ENCODE measurements at regions not wholly inside any gene's neighbourhood (a gene's known extent, or its start where the extent isn't known, plus 50 kb on each side); places are given as distances from the start of the nearest gene placed in this dataset.

DNA sequence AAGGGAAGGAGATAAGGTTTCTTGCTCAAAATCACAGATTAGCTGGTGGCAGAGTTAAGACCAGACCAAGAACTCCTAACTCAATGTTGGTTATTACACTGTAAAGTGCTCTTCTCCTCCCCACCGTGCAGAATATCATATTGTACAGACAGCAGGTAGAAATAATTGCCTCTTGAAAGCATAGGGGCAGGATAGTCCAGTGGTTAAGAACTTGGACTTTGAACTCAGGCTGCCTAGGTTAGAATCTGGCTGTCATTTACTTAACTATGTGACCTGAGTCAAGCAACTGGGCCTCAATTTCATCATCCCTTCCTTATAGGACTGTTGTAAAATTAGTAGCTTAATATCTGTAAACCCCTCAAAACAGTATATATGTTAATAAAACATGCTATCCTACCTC lies 114.9 kb upstream of the HIVEP3 start:
- DNase-seq, result no peak

GRCh38 chr1:42017730-42018129 lies 99.0 kb upstream of the HIVEP3 start:
- no peak for DNase-seq

DNA sequence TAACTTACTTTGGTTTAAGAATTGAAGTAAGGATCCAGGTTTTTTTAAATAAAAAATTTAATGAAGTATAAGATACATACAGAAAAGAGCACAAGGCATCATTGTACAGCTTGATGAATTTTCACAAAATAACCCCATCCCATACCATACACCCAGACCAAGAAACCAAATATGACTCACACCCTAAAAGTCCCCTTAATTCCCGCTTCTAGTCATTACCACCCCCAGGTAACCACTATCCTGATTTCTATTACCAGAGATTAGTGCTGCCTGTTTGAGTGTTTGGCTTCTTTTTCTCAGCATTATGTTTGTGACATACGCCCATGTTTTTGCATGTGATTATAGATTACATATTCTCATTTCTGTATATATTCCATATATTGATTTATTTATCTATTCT lies 98.5 kb upstream of the HIVEP3 start:
- no peak for DNase-seq

DNA sequence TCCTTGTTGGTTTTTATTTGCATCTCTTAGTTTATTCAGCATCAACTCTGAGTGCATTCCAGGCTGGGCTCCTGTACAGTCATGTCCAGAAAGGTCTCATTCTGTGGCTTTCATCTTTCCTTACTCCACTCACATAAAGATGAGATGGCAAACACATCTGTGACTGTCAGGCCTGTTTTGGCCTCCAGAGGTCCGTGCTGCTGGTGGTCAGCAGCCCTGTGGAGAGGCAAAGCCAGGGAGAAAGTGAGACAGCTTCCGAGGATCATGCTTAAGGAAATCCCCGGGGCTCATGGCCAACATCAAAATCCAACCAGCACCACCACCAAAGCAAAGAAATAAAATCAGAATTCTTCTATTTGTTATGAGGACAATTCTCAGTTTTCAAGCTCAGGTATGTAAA lies 96.1 kb upstream of the HIVEP3 start:
- DNase-seq, result no peak

- no peak for DNase-seq
Measured at GRCh38 chr1:42013881-42014470, 95.3 kb upstream of the HIVEP3 start.

DNA sequence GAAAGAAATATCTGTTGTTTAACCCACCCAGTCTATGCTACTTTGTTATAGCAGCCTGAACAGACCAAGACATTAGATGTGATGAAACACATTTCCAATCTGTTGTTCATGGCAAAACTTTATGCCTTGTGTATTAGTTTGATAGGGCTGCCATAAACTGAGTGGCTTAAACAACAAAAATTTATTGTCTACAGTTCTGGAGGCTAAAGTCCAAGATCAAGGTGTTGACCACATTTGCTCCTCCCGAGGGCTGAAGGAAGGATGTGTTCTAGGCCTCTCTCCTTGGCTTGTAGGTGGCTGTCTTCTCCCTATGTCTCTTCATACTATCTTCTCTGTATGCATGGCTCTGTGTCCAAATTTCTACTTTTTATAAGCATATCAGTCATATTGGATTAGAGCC lies 94.1 kb upstream of the HIVEP3 start:
- no peak for DNase-seq

DNA sequence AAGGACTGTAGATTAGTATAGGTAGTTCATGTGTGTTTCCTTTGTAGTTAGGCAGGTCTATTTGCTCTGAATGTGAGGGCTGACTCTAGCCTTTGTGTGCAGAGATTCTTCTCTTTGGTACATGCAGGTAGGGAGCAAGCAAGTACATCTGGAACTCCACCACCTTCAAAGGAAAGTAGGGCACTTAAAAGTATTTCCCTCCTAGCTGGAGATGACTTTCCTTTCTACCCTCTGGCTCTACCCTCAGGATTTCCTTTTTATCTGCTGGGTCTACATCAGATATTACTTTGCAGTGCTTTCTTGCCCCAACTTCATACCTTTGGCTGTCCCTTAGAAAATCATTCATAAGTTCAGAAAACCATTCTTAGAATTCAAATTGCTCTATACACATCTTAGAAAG lies 91.7 kb upstream of the HIVEP3 start:
- no peak for DNase-seq

DNA sequence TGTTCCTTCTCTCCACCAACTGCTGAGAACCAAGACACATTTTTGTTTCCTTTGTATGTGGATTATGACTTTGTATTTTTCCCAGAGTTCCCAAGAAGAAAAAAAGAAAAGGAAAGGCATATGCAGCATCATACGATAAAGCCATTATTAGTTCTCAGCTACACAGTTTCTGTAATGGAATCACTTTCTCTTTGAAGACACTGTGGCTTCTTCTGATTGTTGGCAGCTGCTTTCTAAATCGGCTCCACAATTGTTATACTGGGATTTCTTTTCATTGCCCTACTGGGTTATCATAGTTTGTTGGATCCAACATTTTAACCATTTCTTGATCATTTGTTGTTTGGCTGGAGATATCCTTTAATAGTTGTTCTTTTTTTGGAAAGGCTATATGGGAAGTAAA lies 89.5 kb upstream of the HIVEP3 start:
- no peak for DNase-seq

DNA sequence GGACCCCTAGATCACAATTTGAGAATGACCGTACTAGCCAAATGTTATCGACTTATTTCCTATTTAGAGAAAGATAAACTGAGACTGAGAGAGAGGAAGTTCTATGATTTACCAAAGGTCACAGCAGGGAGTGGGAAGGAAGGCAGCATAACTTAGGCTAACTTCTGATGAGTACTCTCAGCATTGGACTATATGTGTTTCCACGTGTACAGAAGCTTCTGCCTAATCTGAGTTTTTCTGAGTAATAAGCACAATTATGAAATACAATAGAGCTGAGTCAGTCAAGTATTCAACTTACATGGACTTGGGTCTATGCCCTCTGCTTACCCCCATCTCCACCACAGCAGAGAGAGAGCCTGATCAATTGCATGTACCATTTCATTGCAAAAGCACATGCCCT lies 88.1 kb upstream of the HIVEP3 start:
- DNase-seq, result no peak

- DNase-seq, result no peak
Measured at GRCh38 chr1:42006093-42006492, 87.4 kb upstream of the HIVEP3 start.

DNA sequence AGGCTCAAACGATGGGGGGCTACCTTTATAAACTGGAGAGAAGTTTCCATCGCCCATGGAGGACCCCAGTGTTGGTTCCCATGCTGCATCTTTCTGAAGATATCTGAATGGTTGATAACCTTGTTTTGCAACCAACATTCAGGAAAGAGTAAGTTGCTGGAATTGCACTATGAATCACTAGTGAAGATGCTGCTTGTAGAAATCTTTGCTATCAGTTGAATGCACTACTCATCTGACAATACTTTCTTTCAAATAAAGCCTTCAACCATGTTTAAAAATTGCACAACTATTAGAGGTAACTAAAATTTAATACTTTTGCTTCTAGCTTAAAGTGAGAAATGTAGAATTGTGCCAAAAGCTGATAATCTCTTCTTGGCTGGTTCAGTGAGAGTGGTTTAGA lies 86.8 kb upstream of the HIVEP3 start:
- DNase-seq, result no peak

DNA sequence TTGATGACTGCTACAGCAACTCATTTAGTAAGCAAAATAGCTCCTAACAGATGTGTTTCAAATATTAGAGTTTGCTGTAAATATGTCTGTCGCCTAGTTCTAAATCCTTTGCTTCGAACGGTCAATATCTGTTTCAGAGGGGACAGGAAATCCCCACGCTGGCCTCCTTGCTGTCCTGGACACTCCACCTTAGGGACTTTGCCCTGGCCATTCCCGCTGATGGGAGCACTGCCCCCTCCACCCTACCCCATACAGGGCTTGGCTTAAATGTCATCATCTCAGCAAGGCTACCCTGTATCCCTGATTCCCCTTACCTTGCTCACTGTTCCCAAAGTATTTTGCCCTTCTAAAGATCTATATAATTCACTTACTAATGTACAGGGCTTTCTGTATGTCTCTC lies 86.1 kb upstream of the HIVEP3 start:
- no peak for DNase-seq

- no peak for DNase-seq
Measured at GRCh38 chr1:42004322-42004721, 85.6 kb upstream of the HIVEP3 start.

DNA sequence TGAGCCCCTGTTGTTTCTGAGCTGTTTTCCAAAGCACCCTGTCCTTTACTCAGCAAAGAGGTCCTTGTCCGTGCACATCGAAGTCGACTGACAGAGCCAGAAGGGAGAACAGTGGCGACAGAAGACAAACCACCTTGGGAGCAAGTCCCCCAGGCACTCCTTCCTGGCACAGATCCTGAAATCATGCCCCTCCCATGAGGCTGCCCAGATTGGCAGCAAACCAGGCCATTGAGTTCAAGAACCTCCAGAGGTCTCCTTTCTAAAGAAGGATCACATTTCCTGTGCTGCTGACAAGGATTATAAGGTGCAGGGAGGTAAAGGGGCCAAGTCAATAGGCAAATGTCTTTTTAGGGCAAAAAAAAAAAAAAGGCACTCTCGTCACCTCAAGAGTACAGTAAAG lies 84.7 kb upstream of the HIVEP3 start:
- DNase-seq, result no peak

GRCh38 chr1:42002220-42002619 lies 83.5 kb upstream of the HIVEP3 start:
- DNase-seq, result no peak

- DNase-seq, result no peak
Measured at GRCh38 chr1:42000766-42001165, 82.0 kb upstream of the HIVEP3 start.

GRCh38 chr1:41999884-42000283 lies 81.2 kb upstream of the HIVEP3 start:
- no peak for DNase-seq

- no peak for DNase-seq
Measured at GRCh38 chr1:41998250-41998649, 79.5 kb upstream of the HIVEP3 start.

DNA sequence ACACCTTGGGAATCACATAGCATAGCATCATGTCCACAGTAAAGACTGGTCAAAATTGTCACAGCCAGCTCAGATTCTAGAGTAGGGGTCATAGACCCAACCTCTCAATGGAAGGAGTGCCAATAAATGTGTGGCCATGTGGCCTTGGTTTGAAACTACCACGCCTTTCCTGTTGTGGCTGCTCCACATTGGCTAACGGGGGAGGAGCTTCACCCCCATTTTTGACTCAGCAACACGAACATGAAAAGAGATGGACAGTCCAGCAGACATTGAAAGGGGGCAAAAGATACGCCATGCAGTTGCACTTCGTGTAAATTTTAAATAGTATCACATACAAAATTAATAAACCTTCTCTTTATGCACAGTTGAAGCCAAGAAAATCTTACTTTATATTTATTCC lies 78.4 kb upstream of the HIVEP3 start:
- DNase-seq, result no peak

- no peak for DNase-seq
Measured at GRCh38 chr1:41995441-41996130, 76.9 kb upstream of the HIVEP3 start.

- no peak for DNase-seq
Measured at GRCh38 chr1:41994195-41994894, 75.6 kb upstream of the HIVEP3 start.

- DNase-seq, result no peak
Measured at GRCh38 chr1:41983451-41983850, 64.7 kb upstream of the HIVEP3 start.

GRCh38 chr1:41981796-41982195 lies 63.1 kb upstream of the HIVEP3 start:
- DNase-seq, result no peak

DNA sequence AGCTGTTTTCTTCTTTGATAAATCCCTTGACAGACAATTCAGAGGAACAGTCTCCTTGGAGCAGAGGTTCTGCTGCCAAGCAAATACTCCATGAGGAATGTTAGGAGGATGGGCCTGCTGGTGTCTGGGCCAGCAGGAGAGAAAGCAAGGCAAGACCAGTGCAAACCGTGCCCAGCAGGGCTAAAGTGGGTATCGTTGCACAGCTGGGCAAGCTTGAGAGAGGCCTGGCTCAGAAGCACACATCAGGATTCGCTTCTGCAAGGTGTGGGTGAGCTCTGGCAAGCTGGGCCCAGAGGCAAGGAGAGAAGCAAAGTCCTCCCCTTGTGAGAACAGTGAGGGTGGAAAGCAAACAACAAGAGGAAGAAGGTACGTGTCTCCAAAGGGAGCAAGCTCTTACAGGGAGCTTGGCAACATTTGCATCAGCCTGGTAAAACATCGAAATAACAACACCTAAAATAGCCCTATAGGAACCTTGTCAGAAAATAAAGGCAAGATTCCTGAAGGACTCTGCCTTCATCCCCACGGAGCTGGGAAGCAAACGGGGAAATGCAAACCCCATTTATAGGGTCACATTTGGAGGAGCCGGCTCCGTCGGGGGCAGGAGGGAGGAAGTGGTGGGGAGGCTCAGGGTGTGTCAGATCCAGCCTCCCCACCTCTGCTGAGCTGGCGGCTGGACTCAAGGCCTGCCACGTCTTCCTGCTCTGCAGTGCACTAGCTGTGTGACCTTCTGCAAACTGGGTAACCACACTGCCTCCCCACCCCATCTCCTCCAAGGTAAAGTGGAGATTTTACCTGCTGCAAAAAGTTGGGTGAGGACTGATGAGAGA lies 62.3 kb upstream of the HIVEP3 start:
- DNase-seq, result no peak

Data from CD4-positive, alpha-beta T cell treated with Interleukin-15 for 1 hour (primary cell).